ENCODE measurements at regions not wholly inside any gene's neighbourhood (a gene's known extent, or its start where the extent isn't known, plus 50 kb on each side); places are given as distances from the start of the nearest gene placed in this dataset.
"Not testable (repeated sequence)": the region's sequence is repeated elsewhere in the genome, so short reads cannot be mapped to it uniquely, and the experiment has no call there.

GRCh38 chr4:11066584-11066983, 362.1 kb downstream of the HS3ST1 start:
- not testable (repeated sequence) for TF ChIP-seq CTCF, POLR2A (IDR thresholded peaks at IDR 0.05)

All from adrenal gland (tissue), 5 donors.